ENCODE measurements at regions not wholly inside any gene's neighbourhood (a gene's known extent, or its start where the extent isn't known, plus 50 kb on each side); places are given as distances from the start of the nearest gene placed in this dataset.
"Not testable (repeated sequence)": the region's sequence is repeated elsewhere in the genome, so short reads cannot be mapped to it uniquely, and the experiment has no call there.

- no peak for DNase-seq
Measured at GRCh38 chr4:129254526-129254925, 158.6 kb downstream of the C4orf33 start.

- no peak for DNase-seq
Measured at GRCh38 chr4:129261584-129261983, 165.6 kb downstream of the C4orf33 start.

GRCh38 chr4:129264008-129264657 is 168.2 kb downstream of the C4orf33 start:
- no peak for DNase-seq

- no peak for DNase-seq
Measured at GRCh38 chr4:129278868-129279267, 182.9 kb downstream of the C4orf33 start.

- DNase-seq: peak; percentile 8
Measured at GRCh38 chr4:129282293-129282692, 186.3 kb downstream of the C4orf33 start.

- not testable (repeated sequence) for DNase-seq
Measured at GRCh38 chr4:129292194-129292593, 196.2 kb downstream of the C4orf33 start.

GRCh38 chr4:129314781-129315180 is 218.8 kb downstream of the C4orf33 start:
- no peak for DNase-seq

GRCh38 chr4:129322920-129323319 is 227.0 kb downstream of the C4orf33 start:
- peak; percentile 18 for DNase-seq

GRCh38 chr4:129323658-129324057 is 227.7 kb downstream of the C4orf33 start:
- DNase-seq: peak; percentile 75

GRCh38 chr4:129326571-129327460 is 230.9 kb downstream of the C4orf33 start:
- DNase-seq: no peak

- no peak for DNase-seq
Measured at GRCh38 chr4:129327637-129328036, 231.7 kb downstream of the C4orf33 start.

- no peak for DNase-seq
Measured at GRCh38 chr4:129328162-129328561, 232.2 kb downstream of the C4orf33 start.

- DNase-seq: no peak
Measured at GRCh38 chr4:129334136-129334535, 238.2 kb downstream of the C4orf33 start.

GRCh38 chr4:129335276-129335675 is 239.3 kb downstream of the C4orf33 start:
- peak; percentile 64 for DNase-seq

- DNase-seq: no peak
Measured at GRCh38 chr4:129335818-129336217, 239.9 kb downstream of the C4orf33 start.

GRCh38 chr4:129336457-129337227 is 240.7 kb downstream of the C4orf33 start:
- peak; percentile 16 for DNase-seq

- DNase-seq: no peak
Measured at GRCh38 chr4:129337228-129337620, 241.3 kb downstream of the C4orf33 start.

GRCh38 chr4:129342819-129343408 is 247.0 kb downstream of the C4orf33 start:
- DNase-seq: no peak

- peak; percentile 1 for DNase-seq
Measured at GRCh38 chr4:129344058-129344457, 248.1 kb downstream of the C4orf33 start.

- DNase-seq: no peak
Measured at GRCh38 chr4:129345609-129346008, 249.7 kb downstream of the C4orf33 start.

GRCh38 chr4:129346036-129346435 is 250.1 kb downstream of the C4orf33 start:
- DNase-seq: no peak

- DNase-seq: no peak
Measured at GRCh38 chr4:129346734-129347133, 250.8 kb downstream of the C4orf33 start.

Data from NCI-H146 (cell line).